Keratinocyte (primary cell): ENCODE measurements at regions not wholly inside any gene's neighbourhood (a gene's known extent, or its start where the extent isn't known, plus 50 kb on each side); places are given as distances from the start of the nearest gene placed in this dataset.

ENCODE experiments used
- CTCF ChIP-seq, 3 experiments: IDR thresholded peaks in 1 of 3; conservative IDR thresholded peaks in 1 of 3; optimal IDR thresholded peaks in 1 of 3; 2 replicates in 2 of 3; 3 replicates in 1 of 3; pipeline versions ENCODE3 to v1.5.1; 2011; ENCODE audit warnings: low read length in 3 of 3, mild to moderate bottlenecking in 3 of 3, moderate library complexity in 2 of 3, control low read depth in 1 of 3, inconsistent platforms in 1 of 3; ENCODE audit not compliant: insufficient read depth in 2 of 3; ENCODE audit errors: extremely low read depth in 1 of 3
- EZH2 ChIP-seq: IDR thresholded peaks from one replicate; pipeline ENCODE4 v1.6.1; 2012; ENCODE audit warnings: inconsistent platforms, mild to moderate bottlenecking, low read length, moderate library complexity

GRCh38 chrX:120752431-120753082 lies 122.7 kb upstream of the C1GALT1C1 start:
- TF ChIP-seq CTCF (optimal IDR thresholded peaks at IDR 0.05 in 1 of 3, IDR thresholded peaks at IDR 0.05 in 1 of 3, conservative IDR thresholded peaks at IDR 0.05 in 1 of 3; ENCODE audit: extremely low read depth in 1 of 3, insufficient read depth in 2 of 3, low read length in 3 of 3) (no peak), EZH2 (no peak)
